ENCODE measurements at regions not wholly inside any gene's neighbourhood (a gene's known extent, or its start where the extent isn't known, plus 50 kb on each side); places are given as distances from the start of the nearest gene placed in this dataset.
A peak's percentile ranks its signal among the peaks of the same experiment; 100 is the strongest.

DNA sequence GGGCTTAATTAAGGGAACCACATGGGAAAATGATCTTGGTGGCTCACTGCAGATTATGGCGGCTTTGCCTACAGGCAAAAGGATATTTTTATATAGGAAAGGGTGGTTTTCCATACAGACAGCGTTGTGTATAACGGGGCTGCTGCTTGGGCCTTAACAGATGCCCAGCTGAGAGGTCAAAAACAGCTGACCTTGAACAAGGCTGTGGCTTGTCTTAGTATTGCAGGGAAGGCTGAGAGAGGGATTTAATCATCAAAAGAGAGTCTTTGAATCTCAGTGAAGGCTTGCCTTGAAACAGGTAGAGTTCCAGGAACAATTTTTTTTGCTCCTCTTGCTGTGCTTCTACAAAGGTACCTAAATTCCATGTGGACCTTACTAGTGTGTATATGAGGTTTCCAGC lies 301.6 kb upstream of the C11orf87 start:
- 85 to 98% methylated on average over 3 of the region's 3 CpGs for WGBS, 2 donors
- H3K36me3 ChIP-seq, result no peaks in the 10 kb centered on the region
- TF ChIP-seq POLR2A (IDR thresholded peaks at IDR 0.05) (no peak), EP300 (IDR thresholded peaks at IDR 0.05) (no peak), POLR2AphosphoS5 (IDR thresholded peaks at IDR 0.05) (no peak)
- TF ChIP-seq, protein P1, sequence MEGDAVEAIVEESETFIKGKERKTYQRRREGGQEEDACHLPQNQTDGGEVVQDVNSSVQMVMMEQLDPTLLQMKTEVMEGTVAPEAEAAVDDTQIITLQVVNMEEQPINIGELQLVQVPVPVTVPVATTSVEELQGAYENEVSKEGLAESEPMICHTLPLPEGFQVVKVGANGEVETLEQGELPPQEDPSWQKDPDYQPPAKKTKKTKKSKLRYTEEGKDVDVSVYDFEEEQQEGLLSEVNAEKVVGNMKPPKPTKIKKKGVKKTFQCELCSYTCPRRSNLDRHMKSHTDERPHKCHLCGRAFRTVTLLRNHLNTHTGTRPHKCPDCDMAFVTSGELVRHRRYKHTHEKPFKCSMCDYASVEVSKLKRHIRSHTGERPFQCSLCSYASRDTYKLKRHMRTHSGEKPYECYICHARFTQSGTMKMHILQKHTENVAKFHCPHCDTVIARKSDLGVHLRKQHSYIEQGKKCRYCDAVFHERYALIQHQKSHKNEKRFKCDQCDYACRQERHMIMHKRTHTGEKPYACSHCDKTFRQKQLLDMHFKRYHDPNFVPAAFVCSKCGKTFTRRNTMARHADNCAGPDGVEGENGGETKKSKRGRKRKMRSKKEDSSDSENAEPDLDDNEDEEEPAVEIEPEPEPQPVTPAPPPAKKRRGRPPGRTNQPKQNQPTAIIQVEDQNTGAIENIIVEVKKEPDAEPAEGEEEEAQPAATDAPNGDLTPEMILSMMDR (IDR thresholded peaks at IDR 0.05), result no peak
- no peak overlapping the region for H3K27ac ChIP-seq
- no peaks in the 10 kb centered on the region for H3K27me3 ChIP-seq
- DNase-seq, result no peak
- H3K4me3 ChIP-seq, result no peak overlapping the region
- no peaks in the 10 kb centered on the region for H3K4me1 ChIP-seq
- no peak for ATAC-seq (ENCODE audit: low FRiP score in 2 of 2)
- H3K9me3 ChIP-seq, result no peaks in the 10 kb centered on the region

DNA sequence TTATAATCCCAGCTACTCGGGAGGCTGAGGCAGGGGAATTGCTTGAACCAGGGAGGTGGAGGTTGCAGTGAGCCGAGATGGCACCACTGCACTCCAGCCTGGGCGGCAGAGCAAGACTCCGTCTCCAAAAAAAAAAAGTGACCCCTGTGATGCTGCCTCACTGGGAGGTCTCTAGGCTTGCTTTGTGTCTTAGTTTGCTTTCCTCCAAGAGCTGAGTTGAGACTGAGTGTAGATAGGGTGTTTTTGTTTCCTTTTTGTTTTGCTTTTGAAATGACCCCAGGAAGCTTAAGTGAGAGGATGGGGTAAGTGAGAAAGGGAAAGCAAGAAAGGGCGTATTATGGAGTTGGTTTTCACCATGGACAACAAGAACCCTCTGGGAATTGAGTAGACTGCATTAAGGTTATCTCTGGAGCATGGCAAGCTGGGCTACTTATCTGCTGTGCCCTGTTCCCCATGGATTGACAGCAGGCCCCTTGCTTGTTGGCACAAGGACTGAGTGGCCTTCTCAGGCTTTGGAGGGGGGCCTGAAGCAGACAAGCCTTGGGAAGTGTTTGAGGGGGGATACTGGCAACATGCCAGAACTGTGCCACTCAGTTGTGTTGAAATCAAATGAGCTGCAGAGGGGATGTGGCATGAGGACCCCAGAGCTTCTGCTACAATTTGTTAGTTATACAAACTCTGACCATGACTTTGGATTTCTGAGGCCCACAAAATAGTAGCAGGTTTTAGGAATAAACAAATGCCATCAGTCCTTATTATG lies 300.6 kb upstream of the C11orf87 start:
- DNase-seq, result no peak
- ATAC-seq (ENCODE audit: low FRiP score in 2 of 2), result no peak
- H3K9me3 ChIP-seq, result no peaks in the 10 kb centered on the region
- no peak overlapping the region for H3K27ac ChIP-seq
- H3K27me3 ChIP-seq, result no peaks in the 10 kb centered on the region
- no peaks in the 10 kb centered on the region for H3K36me3 ChIP-seq
- no peaks in the 10 kb centered on the region for H3K4me1 ChIP-seq
- TF ChIP-seq POLR2AphosphoS5 (IDR thresholded peaks at IDR 0.05) (no peak), EP300 (IDR thresholded peaks at IDR 0.05) (no peak), POLR2A (IDR thresholded peaks at IDR 0.05) (no peak)
- TF ChIP-seq, protein P1 (IDR thresholded peaks at IDR 0.05), result no peak
- WGBS, 2 donors, result 87 to 94% methylated on average over 5 of the region's 5 CpGs
- H3K4me3 ChIP-seq, result no peak overlapping the region

DNA sequence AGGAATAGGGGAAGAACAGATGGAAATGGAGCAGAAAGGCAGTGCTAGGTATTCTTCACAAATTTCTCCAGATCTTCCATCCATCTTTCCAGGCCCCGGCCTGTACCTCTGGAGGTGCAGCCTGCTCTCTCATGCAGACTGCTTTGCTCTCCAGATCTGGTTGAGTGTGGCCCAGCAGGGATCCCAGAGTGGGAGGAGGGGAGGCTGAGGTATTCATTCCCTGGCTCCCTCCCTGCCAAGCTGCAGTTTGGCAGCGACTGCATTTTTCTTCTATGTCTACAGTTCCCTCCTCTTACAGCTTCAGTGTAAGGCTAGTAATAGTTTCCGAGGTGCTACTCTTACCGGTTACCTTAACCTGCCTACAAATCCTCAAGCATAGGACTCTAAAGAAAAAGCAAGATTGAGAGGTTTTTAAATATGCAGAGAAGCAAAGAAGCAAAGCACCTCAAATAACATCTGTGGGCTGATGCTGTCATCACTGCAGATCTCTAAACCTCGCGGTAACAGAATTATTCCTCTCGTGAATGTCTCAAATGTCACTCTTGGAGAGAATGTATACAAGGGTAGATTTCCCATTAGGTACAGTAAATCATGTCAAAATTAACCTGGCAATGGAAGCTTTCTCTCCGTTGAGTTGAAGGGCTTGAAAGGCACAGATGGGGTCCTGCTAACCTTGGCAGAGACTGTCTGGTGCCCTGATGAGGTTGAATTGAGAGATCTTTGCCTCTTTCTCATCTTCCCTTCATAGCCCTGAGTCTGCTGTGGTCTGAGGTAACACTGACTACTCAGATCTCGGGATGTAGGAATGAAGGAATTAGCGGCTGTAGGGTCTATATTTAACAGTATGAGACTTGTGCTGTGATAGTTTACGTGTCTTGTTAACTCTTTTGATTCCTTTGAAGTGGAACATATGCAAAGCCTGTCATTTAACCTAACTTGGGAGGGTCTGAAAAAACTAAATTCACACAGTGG lies 297.9 kb upstream of the C11orf87 start:
- H3K4me1 ChIP-seq, result no peaks in the 10 kb centered on the region
- no peaks in the 10 kb centered on the region for H3K27me3 ChIP-seq
- TF ChIP-seq, protein P1 (IDR thresholded peaks at IDR 0.05), result no peak
- TF ChIP-seq POLR2A (IDR thresholded peaks at IDR 0.05) (no peak), EP300 (IDR thresholded peaks at IDR 0.05) (no peak)
- H3K27ac ChIP-seq, result no peak overlapping the region
- 67 to 68% methylated on average over 11 of the region's 11 CpGs for WGBS, 2 donors
- no peaks in the 10 kb centered on the region for H3K9me3 ChIP-seq
- DNase-seq (no peak), ATAC-seq (ENCODE audit: low FRiP score in 2 of 2) (peak; percentile 19 to 42)
- H3K36me3 ChIP-seq, result no peaks in the 10 kb centered on the region
- no peak overlapping the region for H3K4me3 ChIP-seq

DNA sequence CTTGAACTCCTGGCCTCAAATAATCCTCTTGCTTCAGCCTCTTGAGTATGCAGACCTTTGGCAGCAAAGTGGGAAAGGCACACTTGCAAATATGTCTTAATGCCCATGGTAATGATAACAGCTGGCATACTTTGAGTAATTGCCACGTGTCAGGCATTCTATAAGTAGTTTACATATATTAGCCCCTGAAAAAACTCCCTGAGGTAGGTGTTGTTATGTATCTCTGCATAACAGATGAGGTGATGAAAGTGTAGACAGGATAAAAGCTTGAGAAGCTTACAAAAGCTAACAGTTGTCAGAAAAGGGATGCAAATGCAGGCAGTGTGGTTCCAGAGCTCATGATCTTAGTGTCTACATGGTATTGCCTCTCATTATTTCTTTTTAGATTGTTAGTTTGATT lies 291.1 kb upstream of the C11orf87 start:
- Histone ChIP-seq H3K4me3 (no peak overlapping the region), H3K27ac (no peak overlapping the region), H3K9me3 (no peaks in the 10 kb centered on the region), H3K4me1 (no peaks in the 10 kb centered on the region), H3K27me3 (no peaks in the 10 kb centered on the region), H3K36me3 (no peaks in the 10 kb centered on the region)
- no peak for DNase-seq
- TF ChIP-seq, protein P1 (IDR thresholded peaks at IDR 0.05), result no peak
- ATAC-seq (ENCODE audit: low FRiP score in 2 of 2), result no peak
- WGBS, 2 donors, result 28 to 54% methylated on average over 1 of the region's 1 CpG

Data from upper lobe of left lung (tissue), 6 donors.